Vagina (tissue), 2 donors: ENCODE measurements at regions not wholly inside any gene's neighbourhood (a gene's known extent, or its start where the extent isn't known, plus 50 kb on each side); places are given as distances from the start of the nearest gene placed in this dataset.

Experiments
- POLR2A ChIP-seq, 2 donors: fragments of 450-650 bp; IDR thresholded peaks; one replicate each; pipeline ENCODE4 v1.6.1; 2017; ENCODE audit warnings: antibody characterized with exemption in 2 of 2, mild to moderate bottlenecking in 2 of 2, moderate library complexity in 2 of 2
- POLR2AphosphoS5 ChIP-seq, 2 donors: sonication (generic); formaldehyde crosslinking; IDR thresholded peaks; one replicate each; pipeline ENCODE4 v1.9.0; 2017; ENCODE audit warnings: antibody characterized with exemption in 2 of 2, mild to moderate bottlenecking in 2 of 2, low read depth in 1 of 2; ENCODE audit not compliant: insufficient read depth in 1 of 2
- TF ChIP-seq, protein P1 (sequence below), 3 experiments: fragments of 450-650 bp in 2 of 3; fragments of 200-600 bp in 1 of 3; sonication (generic) in 1 of 3; IDR thresholded peaks; one replicate each; pipeline ENCODE4 v1.5.1; 2017 to 2019; ENCODE audit warnings: antibody characterized with exemption in 3 of 3, mild to moderate bottlenecking in 2 of 3, moderate library complexity in 2 of 3

DNA sequence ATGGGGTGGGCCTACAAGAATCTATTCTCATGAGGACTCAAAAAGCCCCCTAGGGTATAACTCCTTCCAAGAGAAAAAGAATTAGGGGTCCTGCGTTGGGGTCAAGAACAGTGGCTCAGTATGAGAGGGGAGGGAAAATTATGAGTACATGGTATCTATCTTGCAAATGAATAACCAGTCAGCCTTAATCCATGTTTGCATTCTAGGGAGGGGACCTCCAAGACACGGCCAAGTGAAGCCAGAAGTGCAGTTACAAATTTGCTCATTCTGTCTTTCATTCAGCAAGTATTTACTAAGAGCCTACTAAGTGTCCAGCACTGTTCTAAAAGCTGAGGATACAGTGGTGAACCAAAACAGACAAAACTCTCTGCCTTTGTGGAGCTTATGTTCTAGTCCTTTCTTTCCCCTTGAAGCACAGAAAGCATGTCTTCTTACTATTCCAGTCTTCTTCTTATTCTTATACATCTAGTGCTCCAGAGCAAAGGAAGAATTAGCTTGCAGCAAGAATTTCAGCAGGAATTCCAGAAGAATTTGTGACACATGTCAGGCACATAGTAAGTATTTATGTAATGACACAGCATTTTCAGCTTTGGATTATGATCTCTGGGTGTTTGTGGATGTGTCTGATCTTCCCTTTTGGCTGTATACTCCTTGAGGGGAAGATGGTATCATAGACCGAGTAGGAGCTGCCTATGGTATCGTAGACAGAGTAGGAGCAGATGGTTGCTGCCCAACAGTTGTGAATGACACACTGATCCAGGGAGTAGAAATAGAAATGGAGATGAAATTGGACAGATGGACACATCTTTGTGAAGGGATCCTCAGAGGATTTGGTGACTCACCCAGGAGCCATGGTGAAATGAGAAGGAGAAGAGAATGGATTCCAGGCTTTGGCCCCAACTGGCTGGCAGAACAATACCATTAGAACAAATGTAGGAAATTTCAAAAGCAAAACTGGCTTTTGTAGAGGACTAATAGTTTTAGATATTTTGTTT, 75.9 kb downstream of the COQ2 start:
- TF ChIP-seq, protein P1, sequence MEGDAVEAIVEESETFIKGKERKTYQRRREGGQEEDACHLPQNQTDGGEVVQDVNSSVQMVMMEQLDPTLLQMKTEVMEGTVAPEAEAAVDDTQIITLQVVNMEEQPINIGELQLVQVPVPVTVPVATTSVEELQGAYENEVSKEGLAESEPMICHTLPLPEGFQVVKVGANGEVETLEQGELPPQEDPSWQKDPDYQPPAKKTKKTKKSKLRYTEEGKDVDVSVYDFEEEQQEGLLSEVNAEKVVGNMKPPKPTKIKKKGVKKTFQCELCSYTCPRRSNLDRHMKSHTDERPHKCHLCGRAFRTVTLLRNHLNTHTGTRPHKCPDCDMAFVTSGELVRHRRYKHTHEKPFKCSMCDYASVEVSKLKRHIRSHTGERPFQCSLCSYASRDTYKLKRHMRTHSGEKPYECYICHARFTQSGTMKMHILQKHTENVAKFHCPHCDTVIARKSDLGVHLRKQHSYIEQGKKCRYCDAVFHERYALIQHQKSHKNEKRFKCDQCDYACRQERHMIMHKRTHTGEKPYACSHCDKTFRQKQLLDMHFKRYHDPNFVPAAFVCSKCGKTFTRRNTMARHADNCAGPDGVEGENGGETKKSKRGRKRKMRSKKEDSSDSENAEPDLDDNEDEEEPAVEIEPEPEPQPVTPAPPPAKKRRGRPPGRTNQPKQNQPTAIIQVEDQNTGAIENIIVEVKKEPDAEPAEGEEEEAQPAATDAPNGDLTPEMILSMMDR (IDR thresholded peaks at IDR 0.05): no peak
- TF ChIP-seq POLR2AphosphoS5 (IDR thresholded peaks at IDR 0.05; ENCODE audit: insufficient read depth in 1 of 2, low read depth in 1 of 2) (no peak), POLR2A (IDR thresholded peaks at IDR 0.05) (no peak)
